ENCODE measurements at regions not wholly inside any gene's neighbourhood (a gene's known extent, or its start where the extent isn't known, plus 50 kb on each side); places are given as distances from the start of the nearest gene placed in this dataset.

GRCh38 chr12:23126794-23127193 is 501.8 kb downstream of the ETNK1 start:
- Histone ChIP-seq H3K4me2 (replicated peaks; ENCODE audit: low read depth, low read length, poor library complexity, severe bottlenecking) (no peak overlapping the region), H2AFZ (ENCODE audit: insufficient read depth, low read depth, low read length, poor library complexity, severe bottlenecking) (no peak overlapping the region), H3K79me2 (ENCODE audit: control insufficient read depth, insufficient read depth, low read length) (no peaks in the 10 kb centered on the region), H3K27ac (ENCODE audit: low read length in 2 of 2) (no peak overlapping the region), H3K36me3 (replicated peaks in 1 of 2; ENCODE audit: control extremely low read depth in 1 of 2, control insufficient read depth in 1 of 2, extremely low read depth in 1 of 2, insufficient read depth in 2 of 2, low read length in 1 of 2) (no peaks in the 10 kb centered on the region), H3K9me3 (ENCODE audit: control extremely low read depth in 1 of 3, control insufficient read depth in 2 of 3, insufficient read depth in 1 of 3, low read length in 2 of 3) (no peaks in the 10 kb centered on the region), H3K4me3 (ENCODE audit: control extremely low read depth in 1 of 5, extremely low read depth in 1 of 5, insufficient read depth in 1 of 5, low read depth in 2 of 5, low read length in 4 of 5) (no peak overlapping the region), H3K4me1 (ENCODE audit: control insufficient read depth in 2 of 2, insufficient read depth in 2 of 2, low read length in 2 of 2) (no peaks in the 10 kb centered on the region), H3K27me3 (replicated peaks in 1 of 4; ENCODE audit: control extremely low read depth in 1 of 4, control insufficient read depth in 3 of 4, insufficient read depth in 4 of 4, low read length in 3 of 4) (peaks cover 0 to under 1% (median 0%) of the 10 kb centered on the region in 4 experiments), H3K9ac (ENCODE audit: low read length) (no peak overlapping the region), H4K20me1 (ENCODE audit: control insufficient read depth, insufficient read depth, low read length, poor library complexity, severe bottlenecking) (no peaks in the 10 kb centered on the region)
- DNase-seq (no peak), ATAC-seq (ENCODE audit: low read depth) (no peak)
- H3K27ac Mint-ChIP-seq = no peak overlapping the region
- CTCF ChIA-PET = no interaction called here
- intact Hi-C loops (cut with micrococcal nuclease) = no loop called here
- peaks cover 3% of the 10 kb centered on the region for H3K27me3 Mint-ChIP-seq
- no CpG with 5 or more reads among the region's 2 CpGs for WGBS (ENCODE audit: insufficient coverage)
- H3K4me3 Mint-ChIP-seq = no peak overlapping the region
- H3K9me3 Mint-ChIP-seq (ENCODE audit: insufficient read depth) = no peaks in the 10 kb centered on the region
- TF ChIP-seq CTCF (IDR thresholded peaks at IDR 0.05) = no peak
- TF ChIP-seq EZH2 (IDR thresholded peaks at IDR 0.05; ENCODE audit: borderline replicate concordance, insufficient read depth, low read depth, low read length, poor library complexity, severe bottlenecking) = no peak
- POLR2A ChIA-PET = no interaction called here
- no peaks in the 10 kb centered on the region for H3K4me1 Mint-ChIP-seq

GRCh38 chr12:23127701-23128100 is 502.7 kb downstream of the ETNK1 start:
- Histone ChIP-seq H3K27ac (ENCODE audit: low read length in 2 of 2) (no peak overlapping the region), H2AFZ (ENCODE audit: insufficient read depth, low read depth, low read length, poor library complexity, severe bottlenecking) (no peak overlapping the region), H3K79me2 (ENCODE audit: control insufficient read depth, insufficient read depth, low read length) (no peaks in the 10 kb centered on the region), H3K9ac (ENCODE audit: low read length) (no peak overlapping the region), H3K9me3 (ENCODE audit: control extremely low read depth in 1 of 3, control insufficient read depth in 2 of 3, insufficient read depth in 1 of 3, low read length in 2 of 3) (no peaks in the 10 kb centered on the region), H4K20me1 (ENCODE audit: control insufficient read depth, insufficient read depth, low read length, poor library complexity, severe bottlenecking) (no peaks in the 10 kb centered on the region), H3K4me1 (ENCODE audit: control insufficient read depth in 2 of 2, insufficient read depth in 2 of 2, low read length in 2 of 2) (no peaks in the 10 kb centered on the region), H3K36me3 (replicated peaks in 1 of 2; ENCODE audit: control extremely low read depth in 1 of 2, control insufficient read depth in 1 of 2, extremely low read depth in 1 of 2, insufficient read depth in 2 of 2, low read length in 1 of 2) (no peaks in the 10 kb centered on the region), H3K4me3 (ENCODE audit: control extremely low read depth in 1 of 5, extremely low read depth in 1 of 5, insufficient read depth in 1 of 5, low read depth in 2 of 5, low read length in 4 of 5) (no peak overlapping the region), H3K4me2 (replicated peaks; ENCODE audit: low read depth, low read length, poor library complexity, severe bottlenecking) (no peak overlapping the region), H3K27me3 (replicated peaks in 1 of 4; ENCODE audit: control extremely low read depth in 1 of 4, control insufficient read depth in 3 of 4, insufficient read depth in 4 of 4, low read length in 3 of 4) (peaks cover 0 to 3% (median 0%) of the 10 kb centered on the region in 4 experiments)
- Mint-ChIP-seq H3K4me3 (no peak overlapping the region), H3K27ac (no peak overlapping the region), H3K27me3 (no peaks in the 10 kb centered on the region), H3K9me3 (ENCODE audit: insufficient read depth) (no peaks in the 10 kb centered on the region), H3K4me1 (no peaks in the 10 kb centered on the region)
- 92% methylated on average over 2 of the region's 3 CpGs for WGBS (ENCODE audit: insufficient coverage)
- ATAC-seq (ENCODE audit: low read depth) (no peak), DNase-seq (no peak)
- TF ChIP-seq CTCF (IDR thresholded peaks at IDR 0.05) = no peak
- TF ChIP-seq EZH2 (IDR thresholded peaks at IDR 0.05; ENCODE audit: borderline replicate concordance, insufficient read depth, low read depth, low read length, poor library complexity, severe bottlenecking) = no peak
- intact Hi-C loops (cut with micrococcal nuclease) = no loop called here
- ChIA-PET POLR2A (no interaction called here), CTCF (no interaction called here)

Data from B cell (primary cell).